ENCODE measurements at regions not wholly inside any gene's neighbourhood (a gene's known extent, or its start where the extent isn't known, plus 50 kb on each side); places are given as distances from the start of the nearest gene placed in this dataset.
A peak's percentile ranks its signal among the peaks of the same experiment; 100 is the strongest.

GRCh38 chr14:97912217-97912616, 1115.0 kb downstream of the VRK1 start:
- no peak for DNase-seq

- no peak for DNase-seq
Observed at GRCh38 chr14:97916100-97916499, 1118.9 kb downstream of the VRK1 start.

GRCh38 chr14:97916669-97917568, 1119.7 kb downstream of the VRK1 start:
- DNase-seq = no peak

- DNase-seq = no peak
Observed at GRCh38 chr14:97920201-97920600, 1123.0 kb downstream of the VRK1 start.

- no peak for DNase-seq
Observed at GRCh38 chr14:97921296-97921695, 1124.1 kb downstream of the VRK1 start.

GRCh38 chr14:97924922-97925613, 1127.9 kb downstream of the VRK1 start:
- no peak for DNase-seq

- no peak for DNase-seq
Observed at GRCh38 chr14:97930166-97930565, 1133.0 kb downstream of the VRK1 start.

GRCh38 chr14:97931273-97931672, 1134.1 kb downstream of the VRK1 start:
- no peak for DNase-seq

GRCh38 chr14:97942921-97943320, 1145.7 kb downstream of the VRK1 start:
- DNase-seq = no peak

- DNase-seq = no peak
Observed at GRCh38 chr14:97943619-97944018, 1146.4 kb downstream of the VRK1 start.

GRCh38 chr14:97944380-97944779, 1147.2 kb downstream of the VRK1 start:
- no peak for DNase-seq

GRCh38 chr14:97945631-97946030, 1148.4 kb downstream of the VRK1 start:
- no peak for DNase-seq

GRCh38 chr14:97946240-97946639, 1149.1 kb downstream of the VRK1 start:
- no peak for DNase-seq

GRCh38 chr14:97946641-97947040, 1149.5 kb downstream of the VRK1 start:
- no peak for DNase-seq

- no peak for DNase-seq
Observed at GRCh38 chr14:97948841-97949240, 1151.7 kb downstream of the VRK1 start.

- DNase-seq = no peak
Observed at GRCh38 chr14:97956581-97957340, 1159.6 kb downstream of the VRK1 start.

GRCh38 chr14:97959251-97959650, 1162.1 kb downstream of the VRK1 start:
- no peak for DNase-seq

- DNase-seq = no peak
Observed at GRCh38 chr14:97960436-97960835, 1163.3 kb downstream of the VRK1 start.

- DNase-seq = no peak
Observed at GRCh38 chr14:97970222-97970621, 1173.0 kb downstream of the VRK1 start.

- DNase-seq = no peak
Observed at GRCh38 chr14:97975216-97975615, 1178.0 kb downstream of the VRK1 start.

- DNase-seq = no peak
Observed at GRCh38 chr14:97975962-97976361, 1178.8 kb downstream of the VRK1 start.

- no peak for DNase-seq
Observed at GRCh38 chr14:97976861-97977260, 1179.7 kb downstream of the VRK1 start.

GRCh38 chr14:97977651-97978261, 1180.6 kb downstream of the VRK1 start:
- DNase-seq = peak; percentile 55
